CD14-positive monocyte (primary cell): ENCODE measurements at regions not wholly inside any gene's neighbourhood (a gene's known extent, or its start where the extent isn't known, plus 50 kb on each side); places are given as distances from the start of the nearest gene placed in this dataset.

Experiments
- DNase-seq, 3 donors: peaks; one replicate each; pipeline ENCODE4 v3.0.0-alpha.2; 2011 to 2022
- H2AFZ ChIP-seq: 2 replicates; pipeline ENCODE4 v1.6.0; 2012; ENCODE audit warnings: mild to moderate bottlenecking, low read depth, low read length, inconsistent platforms; ENCODE audit not compliant: insufficient read depth, poor library complexity, severe bottlenecking
- H3K27ac ChIP-seq, 2 donors: 1 replicate in 1 of 2; 2 replicates in 1 of 2; pipeline ENCODE4 v1.5.1; 2012 to 2013; ENCODE audit warnings: low read length in 2 of 2, control low read depth in 1 of 2, inconsistent platforms in 1 of 2, low read depth in 1 of 2, mild to moderate bottlenecking in 1 of 2
- H3K27me3 ChIP-seq, 2 donors: one replicate each; pipeline versions ENCODE4 v1.6.0 to v1.6.1; 2011 to 2013; ENCODE audit warnings: low read length in 2 of 2; ENCODE audit not compliant: control insufficient read depth in 2 of 2, insufficient read depth in 2 of 2
- H3K36me3 ChIP-seq, 2 donors: replicated peaks in 1 of 2; 1 replicate in 1 of 2; 2 replicates in 1 of 2; pipeline versions ENCODE4 v1.5.1 to v1.6.1; 2012 to 2013; ENCODE audit warnings: low read length in 2 of 2, control low read depth in 1 of 2, inconsistent platforms in 1 of 2, mild to moderate bottlenecking in 1 of 2; ENCODE audit not compliant: insufficient read depth in 2 of 2, control insufficient read depth in 1 of 2
- H3K4me1 ChIP-seq, 2 donors: 1 replicate in 1 of 2; 2 replicates in 1 of 2; pipeline versions ENCODE4 v1.5.1 to v1.6.1; 2012 to 2013; ENCODE audit warnings: low read length in 2 of 2, control low read depth in 1 of 2, inconsistent platforms in 1 of 2, mild to moderate bottlenecking in 1 of 2, moderate library complexity in 1 of 2; ENCODE audit not compliant: insufficient read depth in 2 of 2, control insufficient read depth in 1 of 2
- H3K4me2 ChIP-seq: replicated peaks from 2 replicates; pipeline ENCODE3; 2012; ENCODE audit warnings: low read length, moderate library complexity, mild to moderate bottlenecking; ENCODE audit not compliant: poor library complexity, severe bottlenecking; ENCODE audit errors: extremely low read depth
- H3K4me3 ChIP-seq, 3 experiments: fragments of 200-600 bp in 1 of 3; sonication (generic) in 1 of 3; replicated peaks in 1 of 3; 1 replicate in 2 of 3; 2 replicates in 1 of 3; pipeline ENCODE4 v1.5.1; 2011 to 2013; ENCODE audit warnings: low read length in 3 of 3, mild to moderate bottlenecking in 3 of 3, control low read depth in 2 of 3, low read depth in 2 of 3, inconsistent platforms in 1 of 3, moderate library complexity in 1 of 3
- H3K79me2 ChIP-seq: 2 replicates; pipeline ENCODE4 v1.6.0; 2012; ENCODE audit warnings: mild to moderate bottlenecking, control low read depth, inconsistent platforms, low read length, moderate library complexity; ENCODE audit not compliant: insufficient read depth
- H3K9ac ChIP-seq: 2 replicates; pipeline ENCODE4 v1.6.0; 2017; ENCODE audit warnings: low read length, mild to moderate bottlenecking; ENCODE audit not compliant: insufficient read depth, poor library complexity, severe bottlenecking
- H3K9me3 ChIP-seq, 2 donors: replicated peaks in 1 of 2; 1 replicate in 1 of 2; 2 replicates in 1 of 2; pipeline versions ENCODE4 v1.5.1 to v1.6.1; 2012 to 2013; ENCODE audit warnings: low read length in 2 of 2, control low read depth in 1 of 2; ENCODE audit not compliant: control insufficient read depth in 1 of 2, insufficient read depth in 1 of 2
- H4K20me1 ChIP-seq: 2 replicates; pipeline ENCODE4 v1.6.0; 2012; ENCODE audit warnings: mild to moderate bottlenecking, low read length, control low read depth, moderate library complexity; ENCODE audit not compliant: insufficient read depth
- H3K27ac Mint-ChIP-seq, 7 donors: one replicate each; pipeline ENCODE4 v1.8.0; 2020; ENCODE audit warnings: mild to moderate bottlenecking in 7 of 7, mixed read lengths in 7 of 7, moderate library complexity in 6 of 7, inconsistent platforms in 2 of 7
- H3K27me3 Mint-ChIP-seq, 3 donors: one replicate each; pipeline ENCODE4 v1.8.0; 2021 to 2022; ENCODE audit warnings: low read depth in 3 of 3, mild to moderate bottlenecking in 3 of 3, mixed read lengths in 3 of 3, moderate library complexity in 3 of 3, inconsistent platforms in 1 of 3
- H3K36me3 Mint-ChIP-seq, 2 donors: one replicate each; pipeline ENCODE4 v1.8.0; 2020; ENCODE audit warnings: mixed read lengths in 2 of 2, inconsistent platforms in 1 of 2, mild to moderate bottlenecking in 1 of 2
- H3K4me1 Mint-ChIP-seq: one replicate; pipeline ENCODE4 v1.8.0; 2020; ENCODE audit warnings: mild to moderate bottlenecking, mixed read lengths
- H3K4me3 Mint-ChIP-seq, 2 donors: one replicate each; pipeline ENCODE4 v1.8.0; 2020; ENCODE audit warnings: mild to moderate bottlenecking in 2 of 2, mixed read lengths in 2 of 2, moderate library complexity in 1 of 2
- H3K9me3 Mint-ChIP-seq, 7 donors: one replicate each; pipeline ENCODE4 v1.8.0; 2020 to 2022; ENCODE audit warnings: mixed read lengths in 7 of 7, mild to moderate bottlenecking in 6 of 7, moderate library complexity in 6 of 7, inconsistent platforms in 2 of 7
- CTCF ChIP-seq: fragments of 200-600 bp; IDR thresholded peaks from one replicate; pipeline ENCODE4 v1.8.0; 2022; ENCODE audit warnings: antibody characterized with exemption, mild to moderate bottlenecking
- WGBS: methylation state at CpG from one replicate; pipeline ENCODE4 v1.1.5; 2013; ENCODE audit warnings: missing lambda C conversion rate; ENCODE audit not compliant: insufficient coverage; 5-methylcytosine and 5-hydroxymethylcytosine counted together
- intact Hi-C, 2 donors: fragments of 100-400 bp; cut with micrococcal nuclease; formaldehyde crosslinking; loops; one replicate each; pipeline versions ENCODE4 v1.15.0 to v1.15.1; 2023

GRCh38 chr15:77546870-77547269 is 85.8 kb downstream of the LINGO1 start:
- Mint-ChIP-seq H3K27me3 (peaks cover 4 to 9% (median 9%) of the 10 kb centered on the region in 3 donors), H3K9me3 (peaks cover 0 to 7% (median 2%) of the 10 kb centered on the region in 7 donors), H3K36me3 (no peaks in the 10 kb centered on the region), H3K4me3 (no peak overlapping the region), H3K27ac (no peak overlapping the region), H3K4me1 (peaks cover 29% of the 10 kb centered on the region)
- Histone ChIP-seq H3K4me1 (peaks cover 20% of the 10 kb centered on the region in 2 donors), H3K36me3 (no peaks in the 10 kb centered on the region), H3K27me3 (no peaks in the 10 kb centered on the region), H3K9ac (no peak overlapping the region), H3K27ac (no peak overlapping the region), H3K79me2 (no peaks in the 10 kb centered on the region), H3K9me3 (no peaks in the 10 kb centered on the region), H3K4me3 (no peak overlapping the region), H3K4me2 (no peak overlapping the region), H4K20me1 (no peaks in the 10 kb centered on the region), H2AFZ (no peak overlapping the region)
- WGBS, result 100% methylated on average over 1 of the region's 1 CpG
- TF ChIP-seq CTCF, result no peak
- intact Hi-C loops, result no loop called here
- DNase-seq, result no peak

GRCh38 chr15:77546050-77546501 is 86.6 kb downstream of the LINGO1 start:
- intact Hi-C loops, result no loop called here
- H3K9me3 Mint-ChIP-seq, result peaks cover 0 to 7% (median 2%) of the 10 kb centered on the region in 7 donors
- H3K27me3 Mint-ChIP-seq, result peaks cover 4 to 9% (median 9%) of the 10 kb centered on the region in 3 donors
- no peak overlapping the region for H3K9ac ChIP-seq
- WGBS, result 5% methylated on average over 2 of the region's 4 CpGs
- H3K4me1 ChIP-seq, result peaks cover 20% of the 10 kb centered on the region in 2 donors
- H3K4me3 ChIP-seq, result no peak overlapping the region
- H3K79me2 ChIP-seq, result no peaks in the 10 kb centered on the region
- H4K20me1 ChIP-seq, result no peaks in the 10 kb centered on the region
- H3K36me3 Mint-ChIP-seq, result no peaks in the 10 kb centered on the region
- no peaks in the 10 kb centered on the region for H3K9me3 ChIP-seq
- H3K27me3 ChIP-seq, result no peaks in the 10 kb centered on the region
- peaks cover 29% of the 10 kb centered on the region for H3K4me1 Mint-ChIP-seq
- H3K27ac ChIP-seq, result no peak overlapping the region
- TF ChIP-seq CTCF, result no peak
- DNase-seq, result peak in 2 of 3 donors; percentile 15 to 16
- no peaks in the 10 kb centered on the region for H3K36me3 ChIP-seq
- no peak overlapping the region for H3K4me3 Mint-ChIP-seq
- peak overlapping the region in 1 of 7 donors; percentile 82 for H3K27ac Mint-ChIP-seq
- H3K4me2 ChIP-seq, result no peak overlapping the region
- no peak overlapping the region for H2AFZ ChIP-seq
